ENCODE measurements at regions not wholly inside any gene's neighbourhood (a gene's known extent, or its start where the extent isn't known, plus 50 kb on each side); places are given as distances from the start of the nearest gene placed in this dataset.

DNA sequence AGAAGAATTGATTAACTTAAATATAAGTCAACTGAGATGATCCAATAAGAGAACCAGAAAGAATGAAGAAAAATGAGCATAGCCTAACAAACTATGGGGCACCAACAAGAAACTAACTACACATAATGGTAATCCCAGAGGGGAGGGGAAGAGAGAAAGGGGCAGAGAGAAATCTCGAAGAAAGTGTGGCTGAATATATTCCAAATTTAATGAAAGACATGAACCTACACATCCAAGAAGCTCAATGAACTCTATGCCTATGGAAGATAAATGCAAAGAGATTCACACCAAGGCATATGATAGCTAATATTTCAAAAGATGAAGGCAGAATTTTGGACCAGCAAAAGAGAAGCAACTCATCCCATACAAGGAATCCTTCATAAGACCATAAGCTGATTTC is 649.2 kb downstream of the ZEB2 start:
- H3K4me2 ChIP-seq (ENCODE audit: insufficient read depth, insufficient read length, low read length), result no peak overlapping the region
- TF ChIP-seq, protein P1, sequence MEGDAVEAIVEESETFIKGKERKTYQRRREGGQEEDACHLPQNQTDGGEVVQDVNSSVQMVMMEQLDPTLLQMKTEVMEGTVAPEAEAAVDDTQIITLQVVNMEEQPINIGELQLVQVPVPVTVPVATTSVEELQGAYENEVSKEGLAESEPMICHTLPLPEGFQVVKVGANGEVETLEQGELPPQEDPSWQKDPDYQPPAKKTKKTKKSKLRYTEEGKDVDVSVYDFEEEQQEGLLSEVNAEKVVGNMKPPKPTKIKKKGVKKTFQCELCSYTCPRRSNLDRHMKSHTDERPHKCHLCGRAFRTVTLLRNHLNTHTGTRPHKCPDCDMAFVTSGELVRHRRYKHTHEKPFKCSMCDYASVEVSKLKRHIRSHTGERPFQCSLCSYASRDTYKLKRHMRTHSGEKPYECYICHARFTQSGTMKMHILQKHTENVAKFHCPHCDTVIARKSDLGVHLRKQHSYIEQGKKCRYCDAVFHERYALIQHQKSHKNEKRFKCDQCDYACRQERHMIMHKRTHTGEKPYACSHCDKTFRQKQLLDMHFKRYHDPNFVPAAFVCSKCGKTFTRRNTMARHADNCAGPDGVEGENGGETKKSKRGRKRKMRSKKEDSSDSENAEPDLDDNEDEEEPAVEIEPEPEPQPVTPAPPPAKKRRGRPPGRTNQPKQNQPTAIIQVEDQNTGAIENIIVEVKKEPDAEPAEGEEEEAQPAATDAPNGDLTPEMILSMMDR (conservative IDR thresholded peaks at IDR 0.05), result no peak
- peaks cover 10% of the 10 kb centered on the region for H3K9me3 ChIP-seq (ENCODE audit: control insufficient read depth, low read depth, low read length)
- no peaks in the 10 kb centered on the region for H3K27me3 ChIP-seq (ENCODE audit: insufficient read depth, low read length)
- no peak overlapping the region for H4K8ac ChIP-seq (replicated peaks; ENCODE audit: insufficient read length, low read depth, low read length)
- H3K79me1 ChIP-seq (ENCODE audit: insufficient read depth, low read depth, low read length, poor library complexity, severe bottlenecking), result no peaks in the 10 kb centered on the region
- no peak overlapping the region for H2AK5ac ChIP-seq (ENCODE audit: insufficient read length, low read length)
- H3K9ac ChIP-seq (ENCODE audit: extremely low read depth, insufficient read length, low read length), result no peak overlapping the region
- H4K91ac ChIP-seq (ENCODE audit: insufficient read length, low read depth, low read length), result no peak overlapping the region
- no peak overlapping the region for H3K56ac ChIP-seq (ENCODE audit: insufficient read length, low read depth, low read length)
- no peak overlapping the region for H3K14ac ChIP-seq (ENCODE audit: insufficient read depth, low read length)
- no peak overlapping the region for H3T11ph ChIP-seq (ENCODE audit: low read length)
- no peaks in the 10 kb centered on the region for H3K79me2 ChIP-seq (ENCODE audit: insufficient read depth, low read length)
- H2AFZ ChIP-seq (ENCODE audit: low read length), result no peak overlapping the region
- DNase-seq, result no peak
- H3K18ac ChIP-seq (ENCODE audit: insufficient read length, low read depth, low read length), result no peak overlapping the region
- no peak overlapping the region for H2BK15ac ChIP-seq (ENCODE audit: low read depth, low read length)
- H3K4ac ChIP-seq (ENCODE audit: low read depth, low read length), result no peak overlapping the region
- H3K27me3 Mint-ChIP-seq (ENCODE audit: low read depth), result peaks cover 3% of the 10 kb centered on the region; the same call in 1 of the 2 replicates
- peaks cover 0 to 4% of the 10 kb centered on the region in 2 experiments; a peak in 3 of 4 replicates for H3K4me1 Mint-ChIP-seq
- H4K20me1 ChIP-seq (ENCODE audit: control insufficient read depth, insufficient read depth, insufficient read length), result no peaks in the 10 kb centered on the region
- H2BK120ac ChIP-seq (ENCODE audit: low read depth, low read length, poor library complexity, severe bottlenecking), result no peak overlapping the region
- H3K4me1 ChIP-seq (ENCODE audit: insufficient read depth, low read length), result no peaks in the 10 kb centered on the region
- H2BK20ac ChIP-seq (ENCODE audit: low read depth, low read length, poor library complexity, severe bottlenecking), result no peak overlapping the region
- H3K36me3 Mint-ChIP-seq (ENCODE audit: insufficient read depth in 1 of 3, low read depth in 3 of 3), result peaks cover 17 to 38% (median 20%) of the 10 kb centered on the region in 3 experiments
- no peak overlapping the region for H2BK5ac ChIP-seq (ENCODE audit: insufficient read length, low read length)
- no peak overlapping the region for H3K27ac ChIP-seq (ENCODE audit: insufficient read length, low read depth, low read length)
- H4K5ac ChIP-seq (ENCODE audit: insufficient read length, low read depth, low read length), result no peak overlapping the region
- no peak overlapping the region for H2BK12ac ChIP-seq (ENCODE audit: insufficient read length, low read depth, low read length)
- H3K23ac ChIP-seq (ENCODE audit: insufficient read length, low read depth, low read length), result no peak overlapping the region
- peaks cover 26 to 28% of the 10 kb centered on the region in 2 experiments for H3K9me3 Mint-ChIP-seq
- no peak overlapping the region for H3K27ac Mint-ChIP-seq
- H3K23me2 ChIP-seq (ENCODE audit: insufficient read length, low read depth, low read length, poor library complexity, severe bottlenecking), result no peaks in the 10 kb centered on the region
- WGBS (ENCODE audit: extremely low coverage, insufficient read length, low lambda C conversion rate), result no CpG with 5 or more reads among the region's 1 CpG
- H3K4me3 Mint-ChIP-seq, result no peak overlapping the region

Data from H9 (cell line).